Endothelial cell (in vitro differentiated cells): ENCODE measurements at regions not wholly inside any gene's neighbourhood (a gene's known extent, or its start where the extent isn't known, plus 50 kb on each side); places are given as distances from the start of the nearest gene placed in this dataset.

ENCODE experiments used
- DNase-seq: peaks from one replicate; pipeline ENCODE4 v3.0.0; 2021; ENCODE audit warnings: low spot score
- H3K27ac Mint-ChIP-seq: one replicate; pipeline ENCODE4 v1.8.0; 2021; ENCODE audit warnings: mixed read lengths, inconsistent platforms; ENCODE audit not compliant: unreplicated experiment
- H3K27me3 Mint-ChIP-seq: one replicate; pipeline ENCODE4 v1.8.0; 2021; ENCODE audit warnings: mild to moderate bottlenecking, moderate library complexity, mixed read lengths, inconsistent platforms; ENCODE audit not compliant: unreplicated experiment
- H3K36me3 Mint-ChIP-seq: one replicate; pipeline ENCODE4 v1.8.0; 2021; ENCODE audit warnings: mild to moderate bottlenecking, low read depth, mixed read lengths, inconsistent platforms; ENCODE audit not compliant: unreplicated experiment
- H3K4me1 Mint-ChIP-seq: one replicate; pipeline ENCODE4 v1.8.0; 2021; ENCODE audit warnings: mild to moderate bottlenecking, mixed read lengths, inconsistent platforms; ENCODE audit not compliant: unreplicated experiment
- H3K4me3 Mint-ChIP-seq: one replicate; pipeline ENCODE4 v1.8.0; 2021; ENCODE audit warnings: mild to moderate bottlenecking, mixed read lengths, inconsistent platforms; ENCODE audit not compliant: unreplicated experiment
- H3K9me3 Mint-ChIP-seq: one replicate; pipeline ENCODE4 v1.8.0; 2021; ENCODE audit warnings: mixed read lengths, inconsistent platforms; ENCODE audit not compliant: unreplicated experiment
- CTCF ChIP-seq: fragments of 200-600 bp; sonication (generic); IDR thresholded peaks from one replicate; pipeline ENCODE4 v1.5.0; 2021; ENCODE audit warnings: antibody characterized with exemption; ENCODE audit not compliant: unreplicated experiment

GRCh38 chr3:40997711-40998519 is 201.4 kb upstream of the CTNNB1 start:
- no peak for DNase-seq
- H3K4me1 Mint-ChIP-seq, result peaks cover 17% of the 10 kb centered on the region
- no peaks in the 10 kb centered on the region for H3K9me3 Mint-ChIP-seq
- no peak overlapping the region for H3K27ac Mint-ChIP-seq
- no peak overlapping the region for H3K4me3 Mint-ChIP-seq
- peaks cover 11% of the 10 kb centered on the region for H3K27me3 Mint-ChIP-seq
- TF ChIP-seq CTCF, result no peak
- H3K36me3 Mint-ChIP-seq, result peaks cover 3% of the 10 kb centered on the region

GRCh38 chr3:40999682-41000081 is 199.6 kb upstream of the CTNNB1 start:
- peaks cover 11% of the 10 kb centered on the region for H3K27me3 Mint-ChIP-seq
- H3K4me3 Mint-ChIP-seq, result no peak overlapping the region
- no peak overlapping the region for H3K27ac Mint-ChIP-seq
- no peak for TF ChIP-seq CTCF
- H3K9me3 Mint-ChIP-seq, result no peaks in the 10 kb centered on the region
- peaks cover 3% of the 10 kb centered on the region for H3K36me3 Mint-ChIP-seq
- H3K4me1 Mint-ChIP-seq, result peaks cover 17% of the 10 kb centered on the region
- no peak for DNase-seq

- TF ChIP-seq CTCF, result no peak
- H3K27ac Mint-ChIP-seq, result no peak overlapping the region
- no peak for DNase-seq
- H3K27me3 Mint-ChIP-seq, result peaks cover 11% of the 10 kb centered on the region
- no peak overlapping the region for H3K4me3 Mint-ChIP-seq
- no peaks in the 10 kb centered on the region for H3K9me3 Mint-ChIP-seq
- H3K36me3 Mint-ChIP-seq, result peaks cover 3% of the 10 kb centered on the region
- peaks cover 17% of the 10 kb centered on the region for H3K4me1 Mint-ChIP-seq
Measured at GRCh38 chr3:41000471-41000870, 198.8 kb upstream of the CTNNB1 start.

GRCh38 chr3:41001556-41001955 is 197.7 kb upstream of the CTNNB1 start:
- no peak for TF ChIP-seq CTCF
- Mint-ChIP-seq H3K4me3 (no peak overlapping the region), H3K4me1 (peaks cover 12% of the 10 kb centered on the region), H3K36me3 (peaks cover 3% of the 10 kb centered on the region), H3K9me3 (no peaks in the 10 kb centered on the region), H3K27me3 (peaks cover 11% of the 10 kb centered on the region), H3K27ac (no peak overlapping the region)
- no peak for DNase-seq

- peaks cover 7% of the 10 kb centered on the region for H3K4me1 Mint-ChIP-seq
- TF ChIP-seq CTCF, result no peak
- peaks cover 3% of the 10 kb centered on the region for H3K36me3 Mint-ChIP-seq
- H3K9me3 Mint-ChIP-seq, result no peaks in the 10 kb centered on the region
- H3K27ac Mint-ChIP-seq, result no peak overlapping the region
- DNase-seq, result no peak
- peaks cover 8% of the 10 kb centered on the region for H3K27me3 Mint-ChIP-seq
- H3K4me3 Mint-ChIP-seq, result no peak overlapping the region
Measured at GRCh38 chr3:41002104-41002503, 197.2 kb upstream of the CTNNB1 start.
